Ovary (tissue), 7 donors: ENCODE measurements at regions not wholly inside any gene's neighbourhood (a gene's known extent, or its start where the extent isn't known, plus 50 kb on each side); places are given as distances from the start of the nearest gene placed in this dataset.
"Not testable (repeated sequence)": the region's sequence is repeated elsewhere in the genome, so short reads cannot be mapped to it uniquely, and the experiment has no call there.

ENCODE experiments used
- DNase-seq, 5 donors: peaks; one replicate each; pipeline ENCODE4 v3.0.0-alpha.2; 2019 to 2020
- H3K27ac ChIP-seq, 2 donors: fragments of 200-600 bp; one replicate each; pipeline versions ENCODE4 v1.5.1 to v1.8.0; 2019 to 2022
- H3K27me3 ChIP-seq: fragments of 200-600 bp; one replicate; pipeline ENCODE4 v1.8.0; 2022
- H3K36me3 ChIP-seq: fragments of 200-600 bp; sonication (generic); one replicate; pipeline ENCODE4 v1.5.1; 2019
- H3K4me1 ChIP-seq: one replicate; pipeline ENCODE4 v1.8.1; 2013; ENCODE audit warnings: mild to moderate bottlenecking, moderate library complexity; ENCODE audit not compliant: insufficient read depth
- H3K4me3 ChIP-seq: fragments of 200-600 bp; sonication (generic); one replicate; pipeline ENCODE4 v1.5.1; 2017
- H3K9me3 ChIP-seq, 2 donors: fragments of 200-600 bp in 1 of 2; sonication (generic) in 1 of 2; one replicate each; pipeline versions ENCODE4 v1.5.1 to v1.8.1; 2013 to 2019; ENCODE audit warnings: mild to moderate bottlenecking in 1 of 2, moderate library complexity in 1 of 2
- EP300 ChIP-seq: sonication (generic); formaldehyde crosslinking; IDR thresholded peaks from one replicate; pipeline ENCODE4 v1.6.1; 2017; ENCODE audit warnings: antibody characterized with exemption
- POLR2A ChIP-seq: fragments of 450-650 bp; IDR thresholded peaks from one replicate; pipeline ENCODE4 v1.6.1; 2017; ENCODE audit warnings: antibody characterized with exemption, mild to moderate bottlenecking, moderate library complexity
- WGBS, 3 donors: extraction: QIAGEN DNeasy Blood & Tissue Kit in 1 of 3; methylation state at CpG; one replicate each; pipeline versions ENCODE4 v1.1.5 to v1.1.7; 2013 to 2017; 5-methylcytosine and 5-hydroxymethylcytosine counted together
- intact Hi-C, 4 donors: fragments of 100-400 bp; cut with DNase I; formaldehyde crosslinking; loops; one replicate each; pipeline versions ENCODE4 v1.11.0 to v1.15.1; 2022 to 2023
- TF ChIP-seq, protein P1 (sequence below), 3 donors: fragments of 450-650 bp in 2 of 3; fragments of 200-600 bp in 1 of 3; IDR thresholded peaks; one replicate each; pipeline versions ENCODE4 v1.5.1 to v1.8.0; 2016 to 2022; ENCODE audit warnings: antibody characterized with exemption in 3 of 3, mild to moderate bottlenecking in 1 of 3
- donor health status: DM: no; HTN: no; CAD: no; lungs with moderate emphysema.
- donor health status: DM: no; HTN: no; CAD: no.
- donor health status: Bipolar disorder and iron deficiency.
- donor health status: DM: no; HTN: no; CAD: no.
- donor health status: DM: yes; HTN: yes; CAD: no.

- intact Hi-C loops = loop anchor here in 1 of 4 donors (1.0 kb wide), 1 partner anchor 34 kb away; no protein-coding TSS in a partner anchor
- 70 to 78% (median 78%) methylated on average over 3 of the region's 3 CpGs for WGBS, 3 donors
Observed at GRCh38 chr4:144851948-144852347, 206.0 kb downstream of the HHIP start.

DNA sequence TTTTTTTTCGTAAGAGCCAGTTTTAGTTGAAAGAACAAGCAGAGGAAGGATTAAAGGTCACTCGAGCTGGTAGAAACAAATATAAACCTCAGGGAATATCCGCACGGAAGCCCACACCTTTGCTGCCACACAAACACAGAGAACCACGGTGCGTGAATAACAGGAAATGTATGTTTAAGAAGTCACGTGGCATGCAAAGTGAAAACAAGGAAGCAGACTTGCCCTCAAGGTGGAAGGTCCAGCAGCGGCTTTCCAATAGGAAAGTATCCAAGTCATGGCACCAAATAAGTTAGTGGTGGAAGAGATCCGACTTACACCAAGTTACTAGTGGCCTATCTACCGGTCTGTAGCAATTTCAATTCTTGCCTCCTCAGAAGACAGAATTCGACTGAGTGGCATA is 215.5 kb downstream of the HHIP start:
- Histone ChIP-seq H3K4me1 (no peaks in the 10 kb centered on the region), H3K4me3 (no peak overlapping the region), H3K27ac (no peak overlapping the region), H3K9me3 (no peaks in the 10 kb centered on the region), H3K36me3 (no peaks in the 10 kb centered on the region), H3K27me3 (no peaks in the 10 kb centered on the region)
- DNase-seq = no peak
- intact Hi-C loops = no loop called here
- 86 to 95% (median 90%) methylated on average over 11 of the region's 11 CpGs for WGBS, 3 donors
- TF ChIP-seq EP300 = no peak
- TF ChIP-seq POLR2A = no peak
- TF ChIP-seq, protein P1, sequence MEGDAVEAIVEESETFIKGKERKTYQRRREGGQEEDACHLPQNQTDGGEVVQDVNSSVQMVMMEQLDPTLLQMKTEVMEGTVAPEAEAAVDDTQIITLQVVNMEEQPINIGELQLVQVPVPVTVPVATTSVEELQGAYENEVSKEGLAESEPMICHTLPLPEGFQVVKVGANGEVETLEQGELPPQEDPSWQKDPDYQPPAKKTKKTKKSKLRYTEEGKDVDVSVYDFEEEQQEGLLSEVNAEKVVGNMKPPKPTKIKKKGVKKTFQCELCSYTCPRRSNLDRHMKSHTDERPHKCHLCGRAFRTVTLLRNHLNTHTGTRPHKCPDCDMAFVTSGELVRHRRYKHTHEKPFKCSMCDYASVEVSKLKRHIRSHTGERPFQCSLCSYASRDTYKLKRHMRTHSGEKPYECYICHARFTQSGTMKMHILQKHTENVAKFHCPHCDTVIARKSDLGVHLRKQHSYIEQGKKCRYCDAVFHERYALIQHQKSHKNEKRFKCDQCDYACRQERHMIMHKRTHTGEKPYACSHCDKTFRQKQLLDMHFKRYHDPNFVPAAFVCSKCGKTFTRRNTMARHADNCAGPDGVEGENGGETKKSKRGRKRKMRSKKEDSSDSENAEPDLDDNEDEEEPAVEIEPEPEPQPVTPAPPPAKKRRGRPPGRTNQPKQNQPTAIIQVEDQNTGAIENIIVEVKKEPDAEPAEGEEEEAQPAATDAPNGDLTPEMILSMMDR (IDR thresholded peaks at IDR 0.05) = no peak

More at GRCh38 chr4:144851948-144852347, 206.0 kb downstream of the HHIP start:
- TF ChIP-seq, protein P1 (IDR thresholded peaks at IDR 0.05) = no peak
- no peak for TF ChIP-seq EP300
- TF ChIP-seq POLR2A = no peak
- H3K27me3 ChIP-seq = no peaks in the 10 kb centered on the region
- H3K4me3 ChIP-seq = no peak overlapping the region
- no peaks in the 10 kb centered on the region for H3K4me1 ChIP-seq
- H3K9me3 ChIP-seq = no peaks in the 10 kb centered on the region
- DNase-seq = no peak
- no peaks in the 10 kb centered on the region for H3K36me3 ChIP-seq
- H3K27ac ChIP-seq = no peak overlapping the region

GRCh38 chr4:144862210-144862609 is 216.3 kb downstream of the HHIP start:
- Histone ChIP-seq H3K4me3 (no peak overlapping the region), H3K27me3 (no peaks in the 10 kb centered on the region), H3K36me3 (no peaks in the 10 kb centered on the region), H3K27ac (no peak overlapping the region), H3K4me1 (no peaks in the 10 kb centered on the region), H3K9me3 (no peaks in the 10 kb centered on the region)
- 93 to 94% (median 94%) methylated on average over 2 of the region's 2 CpGs for WGBS, 3 donors
- TF ChIP-seq POLR2A = no peak
- TF ChIP-seq, protein P1 (IDR thresholded peaks at IDR 0.05) = no peak
- TF ChIP-seq EP300 = no peak
- intact Hi-C loops = no loop called here
- no peak for DNase-seq

DNA sequence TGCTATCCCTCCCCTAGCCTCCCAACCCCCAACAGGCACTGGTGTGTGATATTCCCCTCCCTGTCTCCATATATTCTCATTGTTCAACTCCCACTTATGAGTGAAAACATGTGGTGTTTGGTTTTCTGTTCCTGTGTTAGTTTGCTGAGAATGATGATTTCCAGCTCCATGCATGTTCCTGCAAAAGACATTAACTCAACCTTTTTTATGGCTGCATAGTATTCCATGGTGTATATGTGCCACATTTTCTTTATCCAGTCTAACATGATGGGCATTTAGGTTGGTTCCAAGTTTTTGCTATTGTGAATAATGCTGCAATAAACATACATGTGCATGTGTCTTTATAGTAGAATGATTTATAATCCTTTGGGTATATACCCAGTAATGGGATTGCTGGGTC is 218.9 kb downstream of the HHIP start:
- H3K36me3 ChIP-seq, H3K4me1 ChIP-seq, H3K4me3 ChIP-seq, H3K27ac ChIP-seq, DNase-seq, H3K9me3 ChIP-seq, intact Hi-C loops, H3K27me3 ChIP-seq: not testable (repeated sequence)

- no peaks in the 10 kb centered on the region for H3K9me3 ChIP-seq
- intact Hi-C loops = no loop called here
- no peak for DNase-seq
- H3K36me3 ChIP-seq = no peaks in the 10 kb centered on the region
- H3K4me3 ChIP-seq = no peak overlapping the region
- TF ChIP-seq POLR2A (no peak), EP300 (no peak)
- peaks cover 7% of the 10 kb centered on the region for H3K4me1 ChIP-seq
- no peak overlapping the region for H3K27ac ChIP-seq
- no peaks in the 10 kb centered on the region for H3K27me3 ChIP-seq
- 93 to 98% (median 96%) methylated on average over 2 of the region's 2 CpGs for WGBS, 3 donors
Observed at GRCh38 chr4:144868309-144868708, 222.4 kb downstream of the HHIP start.
